C4-2B (cell line): ENCODE measurements at regions not wholly inside any gene's neighbourhood (a gene's known extent, or its start where the extent isn't known, plus 50 kb on each side); places are given as distances from the start of the nearest gene placed in this dataset.

Experiments
- H3K27ac ChIP-seq: fragments of 450-650 bp; 2 replicates; pipeline ENCODE4 v1.5.1; 2017
- ZFX ChIP-seq: fragments of 450-650 bp; IDR thresholded peaks from 2 replicates; pipeline ENCODE4 v1.6.1; 2017
- TF ChIP-seq, protein P1 (sequence below): fragments of 450-650 bp; conservative IDR thresholded peaks from 2 replicates; pipeline ENCODE4 v1.5.1; 2017; ENCODE audit warnings: mild to moderate bottlenecking

DNA sequence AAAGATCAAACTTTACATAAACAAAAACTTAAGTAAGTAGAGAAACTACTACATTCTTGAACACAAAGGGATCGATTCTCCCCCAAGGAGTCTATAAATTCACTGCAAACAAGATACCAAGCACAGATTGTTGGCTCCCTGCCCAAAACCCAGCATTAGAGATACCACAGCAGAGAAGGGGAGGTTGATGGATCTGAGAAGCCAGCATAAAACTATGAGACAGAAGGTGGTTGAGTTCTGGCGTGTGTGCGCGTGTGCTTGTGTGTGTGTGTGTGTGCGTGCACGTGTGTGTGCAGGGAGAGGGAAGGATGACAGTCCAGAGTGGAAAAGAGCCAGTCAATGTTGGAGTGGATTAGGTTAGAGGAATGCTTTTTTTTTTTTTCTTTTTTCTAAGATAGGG lies 143.2 kb upstream of the PRR20G start:
- no peak for TF ChIP-seq ZFX
- TF ChIP-seq, protein P1, sequence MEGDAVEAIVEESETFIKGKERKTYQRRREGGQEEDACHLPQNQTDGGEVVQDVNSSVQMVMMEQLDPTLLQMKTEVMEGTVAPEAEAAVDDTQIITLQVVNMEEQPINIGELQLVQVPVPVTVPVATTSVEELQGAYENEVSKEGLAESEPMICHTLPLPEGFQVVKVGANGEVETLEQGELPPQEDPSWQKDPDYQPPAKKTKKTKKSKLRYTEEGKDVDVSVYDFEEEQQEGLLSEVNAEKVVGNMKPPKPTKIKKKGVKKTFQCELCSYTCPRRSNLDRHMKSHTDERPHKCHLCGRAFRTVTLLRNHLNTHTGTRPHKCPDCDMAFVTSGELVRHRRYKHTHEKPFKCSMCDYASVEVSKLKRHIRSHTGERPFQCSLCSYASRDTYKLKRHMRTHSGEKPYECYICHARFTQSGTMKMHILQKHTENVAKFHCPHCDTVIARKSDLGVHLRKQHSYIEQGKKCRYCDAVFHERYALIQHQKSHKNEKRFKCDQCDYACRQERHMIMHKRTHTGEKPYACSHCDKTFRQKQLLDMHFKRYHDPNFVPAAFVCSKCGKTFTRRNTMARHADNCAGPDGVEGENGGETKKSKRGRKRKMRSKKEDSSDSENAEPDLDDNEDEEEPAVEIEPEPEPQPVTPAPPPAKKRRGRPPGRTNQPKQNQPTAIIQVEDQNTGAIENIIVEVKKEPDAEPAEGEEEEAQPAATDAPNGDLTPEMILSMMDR, result no peak
- no peak overlapping the region for H3K27ac ChIP-seq

DNA sequence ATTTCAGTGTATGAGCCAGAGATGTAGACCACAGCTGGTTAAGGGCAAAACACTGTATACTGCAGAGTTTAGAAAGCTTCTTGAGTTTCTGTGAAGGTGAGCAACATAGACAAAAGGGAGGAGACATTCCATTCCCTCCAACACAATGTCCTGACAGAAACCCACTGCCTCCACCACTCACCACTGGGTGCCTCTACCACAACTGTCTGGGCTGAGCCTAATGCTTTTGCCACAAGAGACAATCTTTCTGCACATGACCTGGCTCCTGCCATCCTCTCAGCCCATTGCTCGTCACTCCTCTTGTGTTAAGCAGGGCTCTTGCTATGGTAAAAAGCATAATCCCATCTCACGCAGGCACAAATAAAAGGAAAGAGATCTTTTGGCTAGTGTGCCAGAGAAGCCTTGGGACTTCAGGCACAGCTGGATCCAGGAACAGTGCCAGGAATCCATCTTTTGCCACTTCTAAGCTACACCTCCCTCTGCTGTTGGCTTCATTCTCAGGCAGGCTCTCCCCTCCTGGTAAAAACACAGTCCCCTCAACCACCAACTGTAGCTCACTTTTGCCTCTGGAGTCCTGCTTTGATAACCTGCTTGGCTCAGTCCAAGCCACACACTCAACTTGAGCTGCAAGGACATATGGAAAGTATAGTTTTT lies 140.6 kb upstream of the PRR20G start:
- TF ChIP-seq, protein P1, result no peak
- TF ChIP-seq ZFX, result no peak
- no peak overlapping the region for H3K27ac ChIP-seq

DNA sequence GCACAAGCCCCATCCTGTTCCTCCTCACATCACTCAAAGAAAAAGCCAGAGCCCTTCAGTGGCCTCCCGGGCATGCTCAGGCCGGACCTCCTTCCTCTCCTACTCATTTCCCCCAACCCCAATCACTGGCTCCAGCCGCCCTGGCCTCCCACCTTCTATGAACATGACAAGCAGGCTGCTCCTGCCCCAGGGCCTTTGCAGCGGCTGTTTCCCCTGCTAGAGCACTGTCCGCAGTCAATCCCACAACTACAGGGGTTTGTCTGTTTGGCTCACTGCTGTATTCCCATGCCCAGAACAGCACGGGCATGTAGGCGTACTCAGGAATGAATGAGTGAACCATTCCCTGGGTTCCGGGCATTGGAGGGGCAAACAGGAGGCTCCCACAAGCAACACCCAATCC lies 139.8 kb upstream of the PRR20G start:
- TF ChIP-seq, protein P1, result no peak
- H3K27ac ChIP-seq, result no peak overlapping the region

- no peak for TF ChIP-seq ZFX
- TF ChIP-seq, protein P1, result no peak
- H3K27ac ChIP-seq, result no peak overlapping the region
These were observed 139.3 kb upstream of the PRR20G start for GRCh38 chr3:127427156-127427555.

- no peak for TF ChIP-seq ZFX
- H3K27ac ChIP-seq, result no peak overlapping the region
These were observed 138.8 kb upstream of the PRR20G start for GRCh38 chr3:127426444-127427153.

DNA sequence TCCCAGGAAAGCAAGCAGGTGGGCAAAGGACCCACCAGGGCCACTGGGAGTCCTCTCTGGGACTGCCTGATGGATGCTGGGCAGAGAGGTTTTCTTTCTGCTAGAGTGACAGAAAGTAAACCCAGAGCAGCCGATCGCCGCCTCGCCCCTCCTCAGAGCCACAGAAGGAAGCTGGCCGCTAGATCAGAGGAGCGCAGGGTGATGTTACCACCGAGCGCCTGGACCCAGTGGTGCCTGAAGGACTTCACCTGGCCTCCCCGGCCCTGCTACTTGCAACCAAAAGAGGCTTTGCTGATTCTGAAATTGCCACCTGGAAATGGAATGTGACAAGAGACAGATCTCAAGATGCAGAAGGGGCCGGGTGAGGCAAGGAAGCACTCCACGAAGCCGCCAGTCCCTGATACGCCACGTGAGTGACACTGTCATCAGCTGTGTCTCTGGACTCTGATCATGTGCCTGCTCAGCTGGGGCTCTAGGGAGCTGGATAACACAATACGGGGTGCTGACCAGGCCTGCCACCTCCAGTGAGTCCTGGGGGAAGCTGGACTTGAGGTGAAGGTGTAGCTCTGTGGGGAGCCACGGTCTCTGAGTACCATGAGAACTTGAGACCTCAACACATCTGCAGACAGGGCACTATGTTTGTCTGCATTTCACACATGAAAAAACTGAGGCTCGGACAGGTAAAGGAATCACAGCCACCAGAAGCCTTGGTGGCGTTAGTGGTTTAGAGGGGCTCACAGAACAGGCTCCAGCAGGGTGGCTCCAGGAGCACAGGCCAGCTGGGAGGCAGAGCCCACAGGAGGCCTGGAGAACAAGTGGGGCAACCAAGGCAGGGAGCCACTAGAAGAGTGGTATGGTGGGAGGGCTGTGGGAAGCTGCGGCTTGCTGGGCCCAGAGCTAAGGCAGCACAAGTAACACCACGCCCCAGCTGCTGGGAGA lies 137.9 kb upstream of the PRR20G start:
- TF ChIP-seq, protein P1, result no peak
- TF ChIP-seq ZFX, result no peak
- no peak overlapping the region for H3K27ac ChIP-seq

DNA sequence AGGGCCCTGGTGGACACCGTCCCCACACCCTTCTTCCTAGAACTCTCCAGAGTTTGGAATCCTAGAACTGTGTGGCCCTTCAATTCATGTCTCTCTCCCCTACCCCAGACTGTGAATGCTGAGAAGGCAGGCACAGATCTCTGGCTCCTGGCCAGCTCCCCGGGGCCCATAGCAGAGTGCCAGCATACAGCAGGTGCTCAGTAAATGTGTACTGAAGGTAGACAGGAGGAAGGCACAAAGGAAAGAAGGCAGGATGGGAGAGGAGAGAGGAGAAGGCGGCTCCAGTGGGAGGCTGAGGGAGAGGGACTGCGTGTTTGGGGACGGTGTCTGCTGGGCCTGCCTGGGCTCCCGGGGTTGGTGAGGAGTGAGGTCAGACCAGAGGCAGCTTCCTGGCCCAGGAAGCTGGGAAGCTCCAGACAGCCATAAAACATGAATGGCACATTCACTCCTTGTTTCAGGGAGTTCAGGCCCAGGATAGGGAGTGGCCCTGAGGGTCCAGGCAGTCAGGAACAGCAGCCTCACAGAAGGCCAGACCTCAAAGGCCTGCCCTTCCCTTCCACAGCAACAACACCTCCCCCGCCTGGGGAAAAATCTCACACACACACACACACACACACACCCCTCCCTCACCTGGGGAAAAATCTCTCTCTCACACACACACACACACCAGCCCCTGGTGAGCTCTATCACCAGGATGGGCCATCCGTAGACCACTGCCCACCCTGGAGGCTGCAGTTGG lies 137.1 kb upstream of the PRR20G start:
- TF ChIP-seq ZFX, result no peak
- TF ChIP-seq, protein P1, result no peak
- no peak overlapping the region for H3K27ac ChIP-seq
